ENCODE measurements at regions not wholly inside any gene's neighbourhood (a gene's known extent, or its start where the extent isn't known, plus 50 kb on each side); places are given as distances from the start of the nearest gene placed in this dataset.

GRCh38 chr7:136254148-136254547 is 277.0 kb upstream of the MTPN start:
- Mint-ChIP-seq H3K9me3 (ENCODE audit: low read depth, unreplicated experiment) (peaks cover 12% of the 10 kb centered on the region), H3K4me3 (ENCODE audit: low read depth, unreplicated experiment) (no peak overlapping the region)
- no TSS peak for BruUV-seq (replicated peaks)

GRCh38 chr7:136251826-136252225 is 274.7 kb upstream of the MTPN start:
- CTCF ChIA-PET = no interaction called here
- intact Hi-C loops (cut with micrococcal nuclease; ENCODE audit: unreplicated experiment) = no loop called here
- Mint-ChIP-seq H3K4me3 (ENCODE audit: low read depth, unreplicated experiment) (no peak overlapping the region), H3K9me3 (ENCODE audit: low read depth, unreplicated experiment) (peaks cover 16% of the 10 kb centered on the region), H3K4me1 (ENCODE audit: low read depth, unreplicated experiment) (no peaks in the 10 kb centered on the region), H3K27ac (ENCODE audit: unreplicated experiment) (no peak overlapping the region), H3K27me3 (ENCODE audit: unreplicated experiment) (no peaks in the 10 kb centered on the region), H3K36me3 (ENCODE audit: insufficient read depth, unreplicated experiment) (no peaks in the 10 kb centered on the region)
- BruUV-seq (replicated peaks) = no TSS peak
- no peak for DNase-seq
- no peak for TF ChIP-seq CTCF (IDR thresholded peaks at IDR 0.05; ENCODE audit: unreplicated experiment)

More at GRCh38 chr7:136254148-136254547, 277.0 kb upstream of the MTPN start:
- no peaks in the 10 kb centered on the region for H3K4me1 Mint-ChIP-seq (ENCODE audit: low read depth, unreplicated experiment)
- no peak for TF ChIP-seq CTCF (IDR thresholded peaks at IDR 0.05; ENCODE audit: unreplicated experiment)
- H3K27ac Mint-ChIP-seq (ENCODE audit: unreplicated experiment) = no peak overlapping the region
- H3K36me3 Mint-ChIP-seq (ENCODE audit: insufficient read depth, unreplicated experiment) = no peaks in the 10 kb centered on the region
- CTCF ChIA-PET = no interaction called here
- DNase-seq = no peak
- no peaks in the 10 kb centered on the region for H3K27me3 Mint-ChIP-seq (ENCODE audit: unreplicated experiment)
- intact Hi-C loops (cut with micrococcal nuclease; ENCODE audit: unreplicated experiment) = no loop called here

GRCh38 chr7:136247211-136247610 is 270.1 kb upstream of the MTPN start:
- intact Hi-C loops (cut with micrococcal nuclease; ENCODE audit: unreplicated experiment) = no loop called here
- CTCF ChIA-PET = no interaction called here
- no peaks in the 10 kb centered on the region for H3K27me3 Mint-ChIP-seq (ENCODE audit: unreplicated experiment)

GRCh38 chr7:136245327-136246004 is 268.3 kb upstream of the MTPN start:
- Mint-ChIP-seq H3K4me3 (ENCODE audit: low read depth, unreplicated experiment) (no peak overlapping the region), H3K4me1 (ENCODE audit: low read depth, unreplicated experiment) (no peaks in the 10 kb centered on the region), H3K27ac (ENCODE audit: unreplicated experiment) (no peak overlapping the region), H3K9me3 (ENCODE audit: low read depth, unreplicated experiment) (peaks cover 18% of the 10 kb centered on the region), H3K27me3 (ENCODE audit: unreplicated experiment) (no peaks in the 10 kb centered on the region), H3K36me3 (ENCODE audit: insufficient read depth, unreplicated experiment) (no peaks in the 10 kb centered on the region)
- BruUV-seq (replicated peaks) = no TSS peak
- no peak for DNase-seq
- TF ChIP-seq CTCF (IDR thresholded peaks at IDR 0.05; ENCODE audit: unreplicated experiment) = no peak
- CTCF ChIA-PET = no interaction called here
- intact Hi-C loops (cut with micrococcal nuclease; ENCODE audit: unreplicated experiment) = no loop called here

More at GRCh38 chr7:136247211-136247610, 270.1 kb upstream of the MTPN start:
- Mint-ChIP-seq H3K9me3 (ENCODE audit: low read depth, unreplicated experiment) (peaks cover 18% of the 10 kb centered on the region), H3K4me1 (ENCODE audit: low read depth, unreplicated experiment) (no peaks in the 10 kb centered on the region), H3K4me3 (ENCODE audit: low read depth, unreplicated experiment) (no peak overlapping the region), H3K27ac (ENCODE audit: unreplicated experiment) (no peak overlapping the region), H3K36me3 (ENCODE audit: insufficient read depth, unreplicated experiment) (no peaks in the 10 kb centered on the region)
- DNase-seq = no peak
- TF ChIP-seq CTCF (IDR thresholded peaks at IDR 0.05; ENCODE audit: unreplicated experiment) = no peak
- BruUV-seq (replicated peaks) = no TSS peak
